ENCODE measurements at regions not wholly inside any gene's neighbourhood (a gene's known extent, or its start where the extent isn't known, plus 50 kb on each side); places are given as distances from the start of the nearest gene placed in this dataset.

GRCh38 chr7:52537051-52537450 lies 498.4 kb upstream of the POM121L12 start:
- intact Hi-C loops (cut with DNase I), result no loop called here
- ATAC-seq, result no peak
- DNase-seq, result no peak

DNA sequence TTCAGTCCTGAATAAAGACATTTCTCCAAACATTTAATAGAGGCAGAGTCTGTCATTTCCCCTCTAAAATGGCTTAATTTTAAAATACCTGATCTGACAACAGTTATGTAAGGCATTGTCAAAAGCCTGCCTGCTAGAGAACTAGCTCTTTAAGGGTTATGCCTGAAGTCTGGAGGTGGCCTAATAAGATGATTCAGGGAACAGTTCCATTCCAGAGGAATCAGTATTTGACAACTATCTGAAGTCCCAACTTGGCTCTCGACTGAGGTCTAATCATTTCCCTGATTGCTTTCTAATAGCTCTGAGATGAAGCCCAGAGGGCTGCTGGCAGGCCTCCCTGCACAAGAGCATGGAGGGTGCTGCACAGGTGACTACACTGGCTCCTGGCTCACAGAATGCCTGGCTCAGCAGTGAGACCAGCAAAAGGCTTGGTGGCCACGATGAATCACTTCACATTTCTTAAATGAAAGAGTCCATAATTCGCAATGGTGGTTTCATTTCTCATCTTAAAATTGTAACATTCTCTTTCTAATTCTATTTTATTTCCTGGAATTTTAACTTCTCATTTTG lies 509.6 kb upstream of the POM121L12 start:
- ATAC-seq (no peak), DNase-seq (no peak)
- intact Hi-C loops (cut with DNase I), result no loop called here

GRCh38 chr7:52518869-52519268 lies 516.6 kb upstream of the POM121L12 start:
- DNase-seq, result no peak
- intact Hi-C loops (cut with DNase I), result no loop called here
- ATAC-seq, result no peak

- no peak for DNase-seq
- intact Hi-C loops (cut with DNase I), result no loop called here
Observed at GRCh38 chr7:52512656-52513055, 522.8 kb upstream of the POM121L12 start.

DNA sequence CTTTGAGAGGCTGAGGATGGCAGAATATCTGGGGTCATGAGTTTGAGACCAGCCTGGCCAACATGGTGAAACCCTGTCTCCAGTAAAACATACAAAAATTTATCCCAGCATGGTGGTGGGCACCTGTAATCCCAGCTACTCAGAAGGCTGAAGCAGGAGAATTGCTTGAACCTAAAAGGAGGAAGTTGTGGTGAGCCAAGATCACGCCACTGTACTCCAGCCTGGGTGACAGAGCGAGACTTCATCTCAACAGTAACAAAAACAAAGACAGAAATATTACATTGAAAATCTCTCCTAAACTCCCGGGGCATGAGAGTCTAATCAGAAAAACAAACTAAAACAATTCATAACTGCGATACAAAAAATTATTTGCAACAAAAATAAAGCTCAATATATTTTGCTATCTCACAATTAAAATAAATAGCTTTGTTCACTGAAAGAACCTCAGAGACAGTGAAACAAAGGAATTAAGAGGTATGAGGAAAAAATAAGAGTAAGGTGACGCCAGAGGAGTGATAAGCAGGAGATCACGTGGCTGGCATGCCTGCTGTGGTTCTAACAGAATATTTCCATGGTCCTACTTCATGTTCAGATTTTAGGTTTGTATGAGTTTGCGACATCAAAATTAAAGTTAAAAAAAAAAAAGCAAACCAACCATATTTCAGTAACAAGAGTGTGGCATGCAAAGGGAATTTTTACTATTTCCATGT lies 527.7 kb upstream of the POM121L12 start:
- no peak for ATAC-seq
- intact Hi-C loops (cut with DNase I), result no loop called here
- DNase-seq, result no peak

More at GRCh38 chr7:52512656-52513055, 522.8 kb upstream of the POM121L12 start:
- ATAC-seq, result no peak

DNA sequence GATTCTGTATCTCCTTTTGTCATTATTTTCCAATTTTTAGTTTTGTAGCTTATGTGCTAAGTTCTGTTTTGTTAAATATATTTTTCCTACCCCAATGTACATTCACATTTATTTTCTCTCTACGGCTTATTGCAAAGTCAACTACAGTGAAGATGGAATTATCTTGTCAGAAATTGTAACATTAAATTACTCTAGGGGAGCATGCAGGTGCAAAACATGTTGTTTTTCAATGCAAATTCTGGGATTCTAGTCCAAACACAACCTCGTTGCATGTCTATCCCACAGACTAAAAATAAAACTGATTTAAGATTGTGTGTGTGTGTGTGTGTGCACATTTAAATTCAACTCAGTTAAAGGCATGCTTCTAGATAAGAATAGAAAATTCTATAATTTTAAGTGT lies 529.1 kb upstream of the POM121L12 start:
- ATAC-seq, result no peak

GRCh38 chr7:52504561-52504960 lies 530.9 kb upstream of the POM121L12 start:
- intact Hi-C loops (cut with DNase I), result no loop called here
- DNase-seq, result no peak
- ATAC-seq, result no peak

More for the DNA sequence above, 529.1 kb upstream of the POM121L12 start:
- DNase-seq, result no peak
- intact Hi-C loops (cut with DNase I), result no loop called here

DNA sequence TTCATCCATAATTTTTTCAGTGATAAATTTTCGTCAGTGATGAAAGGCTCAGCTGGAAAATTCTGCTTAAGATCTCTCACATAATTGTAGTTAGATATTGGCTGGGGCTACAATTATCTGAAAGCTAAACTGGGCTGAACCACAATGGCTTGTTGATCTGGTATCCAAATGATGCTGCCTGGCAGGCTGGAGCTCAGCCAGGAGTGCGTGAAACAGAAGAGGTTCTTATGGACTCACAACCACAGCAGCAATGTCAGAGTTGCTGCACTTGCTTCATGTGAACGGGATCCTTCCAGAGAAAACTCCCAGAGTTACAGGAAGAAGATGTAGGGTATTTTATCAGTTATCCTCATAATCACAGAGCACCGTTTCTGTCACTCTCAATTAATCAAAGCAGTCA lies 533.2 kb upstream of the POM121L12 start:
- DNase-seq (no peak), ATAC-seq (no peak)
- intact Hi-C loops (cut with DNase I), result no loop called here

DNA sequence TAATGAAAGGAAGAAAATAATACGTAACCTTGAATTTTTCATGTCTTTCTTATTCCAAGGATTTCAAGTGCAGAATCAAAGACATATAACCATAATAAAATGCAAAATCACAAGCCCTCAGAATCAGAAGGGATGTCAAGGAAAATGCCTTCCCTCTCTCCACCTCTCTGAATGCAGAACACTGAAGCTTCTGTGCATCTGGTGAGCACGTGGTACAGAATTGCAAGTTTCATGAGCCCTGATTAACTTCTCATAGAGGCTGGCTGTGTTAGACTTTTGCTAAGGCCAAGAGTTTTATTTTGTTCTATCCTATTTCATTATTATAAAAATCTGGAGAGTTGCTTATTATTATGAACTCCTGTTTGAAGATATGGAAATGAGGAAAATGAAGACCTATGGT lies 533.7 kb upstream of the POM121L12 start:
- intact Hi-C loops (cut with DNase I), result no loop called here
- ATAC-seq (no peak), DNase-seq (no peak)

GRCh38 chr7:52500841-52501240 lies 534.6 kb upstream of the POM121L12 start:
- intact Hi-C loops (cut with DNase I), result no loop called here
- DNase-seq, result no peak
- no peak for ATAC-seq

DNA sequence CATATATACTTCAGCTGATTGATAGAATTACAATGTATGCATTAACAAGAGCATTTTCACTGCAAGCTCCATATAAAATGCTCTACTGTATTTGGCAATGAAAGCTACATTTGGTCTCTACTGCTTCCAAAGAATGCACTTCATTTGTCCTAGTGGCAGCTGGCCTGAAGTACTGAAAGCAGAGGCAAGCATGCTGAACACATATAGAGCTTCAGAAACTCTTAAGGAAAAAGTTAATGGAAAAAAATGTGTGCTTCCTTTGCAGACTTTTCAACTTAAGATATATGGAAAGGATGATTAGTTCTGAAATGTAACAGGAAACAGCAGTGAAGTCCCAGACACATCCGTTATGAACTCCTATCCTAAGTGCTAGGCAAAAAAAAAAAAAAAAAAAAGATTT lies 537.1 kb upstream of the POM121L12 start:
- intact Hi-C loops (cut with DNase I), result no loop called here
- DNase-seq (no peak), ATAC-seq (no peak)

GRCh38 chr7:52486267-52486666 lies 549.2 kb upstream of the POM121L12 start:
- intact Hi-C loops (cut with DNase I), result no loop called here
- DNase-seq, result no peak
- ATAC-seq, result no peak

GRCh38 chr7:52482076-52482475 lies 553.4 kb upstream of the POM121L12 start:
- DNase-seq (no peak), ATAC-seq (no peak)
- intact Hi-C loops (cut with DNase I), result no loop called here

DNA sequence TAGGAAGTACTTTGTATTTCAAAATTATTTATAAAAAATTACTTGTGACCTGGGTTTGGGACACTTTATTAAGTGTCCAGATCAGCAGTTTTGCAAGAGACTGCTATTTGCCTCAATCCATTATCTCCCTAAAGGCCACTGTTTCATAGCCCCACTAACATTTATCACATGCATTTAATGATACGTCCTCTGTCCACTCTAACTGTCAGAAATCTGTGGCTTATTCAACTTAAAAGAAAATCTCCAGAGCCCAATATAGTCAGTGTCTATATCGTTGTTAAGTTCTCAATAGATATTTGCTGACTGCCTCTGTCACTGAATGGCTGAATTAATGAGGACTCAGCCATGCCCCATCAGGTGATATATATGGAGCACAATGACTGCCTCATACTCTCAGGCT lies 553.9 kb upstream of the POM121L12 start:
- ATAC-seq, result no peak
- intact Hi-C loops (cut with DNase I), result no loop called here
- DNase-seq, result no peak

DNA sequence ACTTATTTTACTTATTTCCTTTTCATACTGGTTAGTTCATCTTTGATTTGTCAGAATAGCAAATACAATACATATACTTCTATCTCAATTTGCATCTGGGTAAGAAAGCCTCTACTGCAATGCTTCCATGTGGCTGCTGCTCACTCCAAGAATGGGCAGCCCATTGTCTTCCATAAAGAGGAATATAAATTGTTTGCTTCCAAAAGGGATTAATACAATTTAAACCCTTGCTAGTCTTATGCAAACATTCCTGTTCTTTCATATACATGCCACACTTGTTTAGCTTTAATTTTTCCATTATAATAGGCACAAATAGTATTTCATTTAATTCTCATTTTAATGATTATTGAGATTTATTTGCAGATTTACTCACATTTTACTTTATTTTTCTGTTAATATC lies 555.4 kb upstream of the POM121L12 start:
- ATAC-seq (no peak), DNase-seq (no peak)
- intact Hi-C loops (cut with DNase I), result no loop called here

DNA sequence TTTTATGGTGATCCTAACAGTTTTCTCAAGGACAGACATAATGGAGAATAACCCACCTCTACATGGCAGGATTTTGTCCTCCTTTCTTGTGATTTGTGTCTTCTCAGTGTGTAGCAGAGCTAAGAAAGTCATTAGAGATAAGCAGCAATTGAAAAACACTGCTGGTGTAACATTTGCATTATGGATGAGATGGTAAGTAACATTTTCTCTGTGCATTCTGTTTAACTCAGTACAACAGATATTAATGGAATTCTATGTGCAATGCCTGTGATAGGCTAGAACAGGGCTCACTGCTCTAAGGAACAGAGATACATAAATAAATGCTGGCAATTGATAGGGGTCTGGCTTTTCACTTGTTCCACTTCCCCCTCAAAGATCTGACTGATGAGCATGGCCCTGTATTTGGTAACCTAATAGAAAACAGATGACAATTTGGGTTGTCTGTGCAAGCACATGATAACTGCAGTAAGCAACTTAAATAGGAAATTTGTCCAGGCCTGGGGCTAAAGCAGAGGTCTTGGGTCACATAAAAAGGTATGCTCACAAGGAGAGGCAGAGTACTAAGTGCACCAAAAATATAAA lies 560.3 kb upstream of the POM121L12 start:
- intact Hi-C loops (cut with DNase I), result no loop called here
- ATAC-seq (no peak), DNase-seq (no peak)

- DNase-seq, result no peak
- ATAC-seq, result no peak
- intact Hi-C loops (cut with DNase I), result no loop called here
Observed at GRCh38 chr7:52473756-52474155, 561.7 kb upstream of the POM121L12 start.

DNA sequence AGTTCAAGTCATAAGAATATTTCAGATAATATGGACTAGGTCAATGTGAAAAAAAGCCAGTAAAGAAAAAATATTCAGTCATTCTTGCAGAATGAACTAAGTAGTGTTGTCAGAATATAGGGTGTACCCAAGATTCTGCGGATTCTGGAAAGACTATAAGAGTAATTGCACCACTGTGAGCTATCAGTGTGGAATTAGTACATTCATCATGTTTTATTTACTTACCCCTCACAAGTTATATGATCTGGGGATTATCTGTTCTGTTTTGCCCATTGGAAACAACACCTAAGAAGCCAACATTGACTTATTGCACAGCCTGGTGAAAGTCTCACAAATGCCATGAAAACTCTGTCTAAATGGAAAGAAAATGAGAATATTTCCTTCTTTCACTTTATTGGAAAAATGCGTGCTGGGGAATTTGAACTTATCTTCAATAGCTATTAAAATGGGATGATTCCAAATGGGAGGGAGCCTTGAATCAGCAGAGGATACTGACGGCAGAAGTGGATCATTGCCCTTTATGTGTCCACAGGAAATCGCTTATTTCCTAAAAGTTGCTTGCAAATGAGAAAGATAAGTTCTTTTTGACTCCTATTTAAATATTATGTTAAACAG lies 563.3 kb upstream of the POM121L12 start:
- DNase-seq (no peak), ATAC-seq (no peak)
- intact Hi-C loops (cut with DNase I), result no loop called here

DNA sequence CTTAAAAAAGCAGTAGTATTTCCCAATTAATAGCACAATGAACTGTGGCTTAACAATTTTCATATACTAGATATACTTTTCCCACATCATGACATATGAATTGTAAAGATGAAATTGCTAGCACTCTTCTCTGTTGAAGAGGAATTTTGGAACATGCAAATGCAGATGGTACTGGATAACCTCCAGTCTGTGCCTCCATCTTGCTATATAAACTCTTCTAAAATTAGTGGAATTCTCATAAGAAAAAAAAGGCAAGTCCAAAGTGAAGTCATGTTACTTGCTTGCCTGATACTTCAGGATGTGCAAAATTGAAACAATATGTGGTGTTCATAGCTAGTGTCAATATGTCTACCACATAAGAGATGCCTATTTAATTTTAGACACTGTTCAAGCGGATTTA lies 570.2 kb upstream of the POM121L12 start:
- ATAC-seq (no peak), DNase-seq (no peak)
- intact Hi-C loops (cut with DNase I), result no loop called here

DNA sequence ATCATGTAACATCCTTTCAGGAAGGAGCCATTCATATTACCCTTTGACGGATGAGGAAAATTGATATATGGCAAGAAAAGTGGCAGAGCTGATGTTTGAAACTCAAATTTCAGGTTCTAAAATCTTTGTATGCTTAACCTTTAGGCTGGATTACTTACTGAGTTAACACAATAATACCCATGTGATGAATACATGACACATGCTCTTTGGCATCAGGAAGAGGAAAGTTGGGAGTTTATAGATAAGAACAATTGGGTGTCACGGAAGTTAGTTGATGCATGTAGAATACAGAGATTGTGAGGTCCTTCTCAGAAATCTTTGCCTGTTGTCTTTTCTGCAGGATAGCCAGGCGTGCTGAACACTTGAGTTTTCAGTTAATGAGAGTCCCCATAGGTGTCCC lies 572.1 kb upstream of the POM121L12 start:
- DNase-seq, result no peak
- no peak for ATAC-seq
- intact Hi-C loops (cut with DNase I), result no loop called here

- no peak for ATAC-seq
Observed at GRCh38 chr7:52462474-52462873, 573.0 kb upstream of the POM121L12 start.

More at GRCh38 chr7:52462474-52462873, 573.0 kb upstream of the POM121L12 start:
- intact Hi-C loops (cut with DNase I), result no loop called here
- no peak for DNase-seq
